NCI-H2171 treated with DMSO at 0.1 percent for 48 hours (cell line): ENCODE measurements at regions not wholly inside any gene's neighbourhood (a gene's known extent, or its start where the extent isn't known, plus 50 kb on each side); places are given as distances from the start of the nearest gene placed in this dataset.
A peak's percentile ranks its signal among the peaks of the same experiment; 100 is the strongest.

Experiments used
- DNase-seq: peaks from one replicate; lab custom pipeline; 2025; lab: John Stamatoyannopoulos, UW

DNA sequence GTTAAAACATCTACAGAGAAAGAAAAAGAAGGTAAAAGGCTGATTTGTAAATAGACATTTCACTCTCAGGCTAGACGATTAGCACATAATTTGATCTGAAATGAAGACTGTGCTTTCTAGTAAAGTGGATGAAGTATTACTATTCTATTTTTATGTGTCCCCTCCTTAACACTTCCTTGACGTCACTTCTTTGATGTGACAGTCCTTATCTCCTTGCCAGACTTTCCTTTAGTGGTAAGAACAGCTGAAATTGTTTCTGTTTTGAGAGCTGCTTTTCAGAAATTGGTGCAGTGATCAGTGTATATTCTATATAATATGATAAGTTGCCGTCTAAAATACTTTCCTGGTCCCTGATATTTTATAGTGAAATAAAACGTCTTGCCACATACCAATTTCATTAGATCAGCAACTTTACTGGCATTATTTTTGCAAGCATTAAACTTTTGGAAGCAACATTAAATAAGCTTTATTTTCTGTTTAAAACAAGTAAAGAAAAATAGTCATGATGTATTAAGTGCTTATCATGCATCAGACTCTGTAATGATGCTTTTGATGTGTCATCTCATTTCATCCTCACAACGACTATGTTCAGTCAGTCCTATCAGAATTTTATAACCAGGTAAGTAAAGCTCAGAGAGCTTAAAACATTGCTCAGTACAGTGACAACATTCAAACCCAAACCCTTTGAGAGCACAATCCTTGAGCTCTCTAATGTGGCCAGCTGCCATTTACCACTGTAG, 210.3 kb upstream of the PCDH9 start:
- DNase-seq, result no peak

DNA sequence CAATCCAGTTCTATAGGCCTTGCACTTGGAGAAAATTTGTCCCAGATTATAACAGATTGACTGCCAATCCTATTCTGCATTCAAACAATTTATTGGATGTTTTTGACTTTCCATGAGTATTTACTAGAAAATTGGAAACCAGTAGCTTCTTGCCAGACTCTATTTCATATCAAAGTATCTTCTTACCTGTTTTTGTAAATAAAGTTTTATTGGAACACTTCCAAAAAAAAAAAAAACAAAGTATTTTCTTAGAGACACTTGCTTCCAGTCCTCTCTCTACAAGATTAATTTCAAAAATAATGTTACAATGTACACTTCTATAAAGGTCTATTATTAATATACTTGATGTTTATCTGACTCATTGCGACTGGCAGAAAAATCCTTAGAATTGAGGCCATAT, 209.2 kb upstream of the PCDH9 start:
- no peak for DNase-seq

DNA sequence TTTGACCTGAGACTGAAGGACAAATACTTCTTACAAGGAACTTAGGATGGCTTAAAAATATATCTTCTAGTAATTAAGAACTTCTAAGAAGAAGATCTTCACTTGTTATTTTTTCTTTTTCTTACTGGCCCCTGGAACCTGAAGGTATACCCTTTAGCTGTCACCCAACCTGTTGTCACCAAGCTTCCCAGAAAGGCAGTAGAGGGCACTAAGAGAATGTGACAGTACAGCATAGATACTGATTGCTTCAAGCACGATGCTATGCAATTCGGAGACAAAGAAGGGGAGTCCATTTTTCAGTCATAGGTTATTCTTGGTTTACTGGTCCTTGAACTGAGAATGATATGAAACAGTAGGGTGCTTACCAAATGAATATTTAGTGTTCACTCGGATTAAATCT, 208.3 kb upstream of the PCDH9 start:
- no peak for DNase-seq

DNA sequence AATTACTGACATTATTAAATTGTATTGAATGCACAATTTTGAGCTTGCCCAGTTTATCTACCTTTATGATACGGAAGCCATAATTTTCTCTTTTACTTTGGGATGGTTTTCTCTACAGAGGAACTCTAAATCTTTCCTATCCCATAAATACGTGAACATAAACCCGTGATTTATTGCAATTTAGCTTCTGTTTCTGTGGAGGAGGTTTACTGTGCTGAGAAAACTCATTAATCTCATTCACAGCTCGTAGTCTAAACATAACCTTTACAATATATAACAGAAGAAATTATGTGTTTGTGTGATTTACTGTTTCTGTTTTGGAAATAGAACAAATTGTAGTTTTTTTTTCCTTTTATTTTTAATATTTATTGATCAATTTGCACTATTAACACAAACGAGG, 207.1 kb upstream of the PCDH9 start:
- DNase-seq, result no peak

DNA sequence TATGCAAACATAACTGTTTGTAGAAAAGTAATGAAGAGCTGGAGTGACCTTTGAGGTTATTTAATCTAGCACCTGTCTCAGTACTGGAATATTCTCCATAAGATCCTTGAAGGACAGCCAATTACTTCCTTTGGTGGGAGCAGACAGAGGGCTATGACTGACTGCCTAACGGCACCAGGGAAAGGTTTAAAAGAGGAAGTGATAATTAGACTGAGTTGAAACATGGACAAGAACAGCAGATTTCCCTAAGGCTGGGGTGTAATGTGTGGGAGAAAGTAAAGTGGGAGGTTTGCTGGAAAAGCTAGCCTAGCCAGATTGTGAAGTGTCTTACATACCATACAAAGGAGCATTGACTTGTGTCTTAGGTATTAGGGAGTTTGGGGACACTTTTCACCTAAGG, 191.3 kb upstream of the PCDH9 start:
- DNase-seq, result no peak

DNA sequence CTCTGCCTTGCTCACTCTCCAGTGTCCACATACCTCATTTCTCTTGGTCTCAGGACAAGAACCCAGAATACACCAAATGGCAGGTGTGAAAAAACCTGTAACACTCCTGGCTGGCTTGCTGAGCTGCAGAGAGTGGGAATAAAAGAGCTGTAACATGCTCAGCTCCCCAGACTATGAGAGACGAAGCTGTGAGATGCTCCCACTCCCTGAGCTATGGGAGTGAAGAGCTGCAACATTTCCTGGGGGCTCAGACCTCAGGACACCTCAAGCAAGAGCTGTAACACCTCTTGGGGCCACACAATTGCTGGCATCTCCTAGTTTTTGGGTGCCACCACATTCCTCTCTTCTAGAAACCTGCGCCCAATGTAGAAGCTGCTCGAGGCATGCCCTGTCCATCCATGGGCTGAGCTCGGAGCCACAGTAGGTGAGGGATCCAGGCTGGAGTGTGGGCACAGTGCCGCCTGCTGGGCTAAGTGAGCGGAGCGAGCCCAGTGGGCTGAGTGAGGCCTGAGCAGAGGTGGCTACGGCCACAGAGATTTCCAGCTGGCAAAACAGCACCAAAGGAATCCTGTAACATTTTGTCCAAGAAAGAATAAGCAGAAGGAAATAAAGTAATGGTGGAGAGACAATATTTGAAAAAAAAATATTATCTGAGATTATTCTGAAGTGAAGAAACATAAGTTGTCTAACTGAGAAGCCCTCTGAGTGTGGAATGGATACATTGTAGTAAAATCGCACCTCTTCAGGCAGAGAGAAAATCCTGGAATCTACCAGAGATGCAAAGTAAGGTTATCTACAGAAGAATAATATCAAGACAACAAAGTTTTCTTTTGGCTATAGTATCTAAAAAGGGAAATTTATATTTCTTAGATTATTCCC, 186.2 kb upstream of the PCDH9 start:
- DNase-seq, result no peak

DNA sequence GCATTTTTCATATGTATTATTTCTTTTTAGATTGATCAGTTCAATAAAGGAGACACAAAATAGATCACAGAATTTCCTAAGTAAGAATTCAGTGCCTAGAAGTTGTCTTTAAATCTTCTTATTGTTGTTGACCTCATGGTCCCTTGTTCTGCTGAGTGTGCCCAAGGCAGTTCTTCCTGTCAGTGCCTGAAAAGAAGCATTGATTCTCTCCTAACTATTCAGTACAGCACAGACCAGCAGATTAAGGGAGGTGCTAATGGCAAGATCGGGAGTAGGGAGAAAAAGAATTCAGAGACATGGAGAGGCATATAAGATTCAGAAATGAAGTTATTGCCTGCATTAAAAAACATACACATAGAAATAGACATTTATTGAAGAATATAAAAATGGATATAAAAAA, 180.5 kb upstream of the PCDH9 start:
- no peak for DNase-seq

DNA sequence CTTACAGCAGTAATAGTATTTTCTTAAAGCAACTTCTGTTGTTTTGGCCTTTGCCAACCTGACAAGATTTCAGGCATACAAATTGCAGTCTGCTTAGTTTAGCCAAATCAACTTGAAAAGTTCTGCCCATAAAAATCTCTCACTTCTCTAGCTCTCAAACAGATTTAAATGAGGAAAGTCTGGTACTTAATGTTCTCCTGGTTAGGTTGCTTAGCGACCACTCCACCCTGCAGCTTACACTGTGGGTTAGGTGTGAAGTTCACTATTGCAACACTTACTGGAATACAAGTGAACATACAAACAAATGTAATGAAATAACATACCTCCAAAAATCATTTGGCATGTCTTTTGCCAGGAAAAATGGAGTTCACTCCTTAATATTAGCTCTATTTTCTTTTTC, 178.7 kb upstream of the PCDH9 start:
- DNase-seq, result no peak

DNA sequence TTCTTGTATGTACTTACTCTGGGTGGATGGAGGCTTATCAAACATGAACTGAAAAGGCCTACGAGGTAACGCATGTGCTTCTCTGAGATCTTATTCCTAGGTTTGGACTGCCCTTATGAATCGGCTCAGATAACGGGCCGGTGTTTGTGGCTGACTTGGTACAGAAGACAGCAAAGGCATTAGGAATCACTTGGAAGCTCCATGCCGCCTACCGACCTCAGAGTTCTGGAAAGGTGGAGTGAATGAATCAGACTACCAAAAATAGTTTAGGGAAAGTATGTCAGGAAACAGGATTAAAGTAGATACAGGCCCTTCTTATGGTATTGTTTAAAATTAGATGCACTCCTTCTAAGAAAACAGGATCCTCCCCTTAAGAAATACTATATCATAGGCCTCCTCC, 172.4 kb upstream of the PCDH9 start:
- no peak for DNase-seq

DNA sequence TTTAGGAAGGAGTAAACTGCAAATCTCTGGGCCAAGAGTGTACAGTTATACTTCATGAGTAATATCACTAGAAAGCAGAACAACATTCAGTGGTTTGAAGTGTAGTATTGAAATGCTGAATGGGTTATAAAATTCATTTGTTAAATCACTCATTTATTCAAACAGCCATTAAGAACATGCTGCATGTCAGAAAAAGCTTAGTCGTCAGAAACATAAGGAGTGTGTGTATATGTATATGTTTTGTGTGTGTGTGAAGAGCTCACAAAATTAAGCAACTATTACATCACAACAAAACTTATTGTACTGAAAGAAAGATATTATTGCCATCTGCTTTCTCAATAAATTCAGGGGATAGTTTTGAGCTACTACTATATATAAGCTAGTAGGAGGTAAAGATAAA, 165.4 kb upstream of the PCDH9 start:
- DNase-seq, result no peak

DNA sequence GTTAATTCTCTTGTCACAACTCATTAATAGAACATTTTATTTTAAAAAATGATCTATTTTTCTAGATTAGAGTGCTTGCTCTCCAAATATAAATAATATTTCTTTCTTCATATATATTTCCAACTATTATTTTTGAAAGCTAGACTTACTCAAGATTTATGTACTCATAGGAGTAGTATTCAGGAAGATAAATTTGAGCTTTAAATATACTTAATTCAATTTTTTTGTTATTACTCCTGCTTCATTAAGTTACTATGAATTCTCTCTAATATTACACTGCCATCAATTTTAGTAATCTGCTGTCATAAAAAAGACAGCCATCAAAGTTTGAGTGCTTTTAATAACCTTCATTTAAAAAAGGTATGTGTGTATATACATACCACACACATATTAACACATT, 161.9 kb upstream of the PCDH9 start:
- DNase-seq, result no peak

DNA sequence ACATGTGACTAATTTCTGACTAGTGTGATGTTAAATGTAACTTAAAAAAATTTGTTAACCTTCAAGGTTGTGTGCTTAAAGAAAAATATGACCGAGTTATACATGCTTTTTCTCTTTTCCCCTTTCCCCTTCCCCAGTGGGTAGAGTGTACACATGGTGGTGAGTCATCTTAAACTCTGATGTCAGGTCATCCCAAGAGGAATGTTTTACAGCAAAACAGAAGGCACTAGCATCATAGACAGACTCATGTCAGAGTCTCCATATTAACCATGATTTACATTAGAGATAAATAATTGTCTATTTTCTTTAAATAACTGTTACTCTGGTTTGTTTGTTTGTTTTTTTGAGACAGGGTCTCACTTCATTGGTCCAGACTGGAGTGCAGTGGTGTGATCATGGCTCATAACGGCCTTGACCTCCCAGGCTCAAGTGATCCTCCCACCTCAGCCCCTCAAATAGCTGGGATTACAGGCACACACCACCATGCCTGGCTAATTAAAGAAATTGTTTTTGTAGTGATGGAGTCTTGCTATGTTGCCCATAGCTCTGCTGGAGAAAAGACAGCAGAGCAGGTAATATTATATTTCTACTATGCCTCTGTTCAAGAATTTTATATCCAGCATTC, 160.4 kb upstream of the PCDH9 start:
- DNase-seq, result no peak

DNA sequence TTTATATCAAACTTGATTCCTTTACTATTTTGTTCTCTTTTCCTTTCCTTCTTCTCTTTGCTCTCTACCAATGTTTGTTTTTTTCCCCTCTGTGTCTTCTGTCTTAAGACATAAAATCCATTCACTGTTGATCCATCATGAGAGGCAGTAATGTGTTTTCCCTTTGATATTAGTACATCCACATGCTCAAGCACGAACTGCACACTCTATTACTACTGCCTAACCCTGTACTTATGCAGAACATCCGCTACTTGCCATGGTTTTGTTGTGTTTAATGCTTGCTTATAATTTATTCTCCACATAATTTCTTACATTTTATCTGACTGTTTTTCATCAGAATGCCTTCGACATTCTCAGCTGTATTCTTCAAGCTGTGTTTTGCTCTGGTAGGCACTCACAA, 159.0 kb upstream of the PCDH9 start:
- no peak for DNase-seq

DNA sequence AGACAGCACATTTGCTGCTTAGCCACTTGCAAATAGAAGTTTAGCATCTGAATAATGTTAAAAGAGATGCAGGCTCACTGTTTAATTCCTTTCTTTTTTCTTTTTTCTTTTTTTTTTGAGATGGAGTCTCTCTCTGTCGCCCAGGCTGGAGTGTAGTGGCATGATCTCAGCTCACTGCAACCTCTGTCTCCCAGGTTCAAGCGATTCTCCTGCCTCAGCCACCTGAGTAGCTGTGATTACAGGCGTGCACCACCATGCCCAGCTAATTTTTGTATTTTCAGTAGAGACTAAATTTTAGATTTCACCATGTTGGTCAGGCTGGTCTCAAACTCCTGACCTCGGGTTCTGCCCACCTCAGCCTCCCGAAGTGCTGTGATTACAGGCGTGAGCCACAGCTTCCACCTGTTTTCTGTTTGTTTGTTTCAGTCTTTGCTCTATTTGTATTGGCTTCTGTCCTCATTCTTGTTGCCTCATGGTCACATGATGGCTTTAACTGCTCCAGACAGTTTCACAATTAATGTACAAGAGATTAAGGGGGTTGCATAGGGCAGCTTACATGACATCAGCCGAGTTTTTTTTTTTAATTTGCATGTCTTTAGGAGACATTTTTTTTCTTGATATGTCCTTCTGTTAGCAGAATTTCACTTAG, 153.1 kb upstream of the PCDH9 start:
- peak; percentile 44 for DNase-seq

DNA sequence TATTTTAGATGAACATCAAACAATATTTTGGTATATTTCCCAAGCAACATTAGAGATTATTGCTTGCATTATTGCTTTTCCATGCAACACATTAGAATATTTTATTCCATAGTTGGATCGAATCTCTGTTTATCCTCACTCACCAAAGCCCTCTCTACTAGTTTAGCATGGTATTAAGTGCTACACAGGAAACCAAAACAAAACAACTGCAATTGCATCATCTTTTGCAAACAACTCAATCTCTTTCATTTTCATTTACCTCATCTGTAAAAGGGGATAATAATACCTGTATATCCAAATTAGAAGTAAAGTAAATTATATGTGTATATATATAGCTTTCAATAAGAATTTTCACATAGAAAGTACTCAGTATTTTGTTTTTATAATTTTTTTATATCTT, 147.8 kb upstream of the PCDH9 start:
- DNase-seq, result no peak

DNA sequence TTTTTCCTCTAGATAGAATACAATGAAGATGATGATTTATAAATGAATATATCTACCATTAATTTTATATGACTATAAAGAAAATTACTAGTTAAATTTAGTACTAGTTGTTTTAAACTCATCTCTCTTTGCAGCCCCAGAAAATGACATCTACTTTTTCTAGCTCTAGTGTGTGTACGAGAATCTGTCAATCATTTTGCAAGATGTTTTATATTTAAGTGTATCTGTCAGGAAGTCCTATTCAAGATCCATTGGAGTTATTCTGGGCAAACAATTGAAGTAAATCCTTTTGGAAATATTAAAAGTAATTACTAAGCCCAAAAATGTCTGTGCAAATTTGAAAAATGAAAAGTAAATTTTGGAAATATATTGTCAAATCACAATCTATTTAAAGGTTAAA, 144.3 kb upstream of the PCDH9 start:
- no peak for DNase-seq

DNA sequence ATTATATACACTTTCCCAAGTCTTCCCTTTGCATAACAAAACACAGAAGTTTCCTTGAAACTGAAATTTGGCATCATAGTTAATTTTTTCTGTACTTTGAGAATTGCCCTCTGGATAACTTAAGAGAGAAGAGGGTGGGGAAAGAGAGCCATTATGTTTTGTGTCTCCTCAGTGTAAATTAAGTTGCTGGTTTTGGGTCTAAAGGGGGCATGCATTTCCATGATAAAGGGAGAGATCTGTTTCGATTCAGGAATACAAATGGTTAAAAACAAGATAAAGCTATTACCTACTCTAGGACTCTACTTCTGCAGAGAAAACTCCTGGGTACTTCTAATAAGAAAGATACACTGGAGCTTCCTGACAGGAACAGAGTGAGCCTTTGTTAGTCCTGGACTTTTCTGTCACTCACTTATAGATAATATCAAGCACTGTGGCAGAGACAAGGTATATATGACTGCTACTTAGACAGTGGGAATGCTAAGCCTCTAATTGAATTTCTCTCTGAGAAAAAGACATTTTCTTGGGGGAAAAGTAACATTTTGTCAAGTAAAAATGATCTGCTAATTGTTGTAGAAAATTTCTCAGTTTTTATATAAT, 142.8 kb upstream of the PCDH9 start:
- DNase-seq, result no peak

DNA sequence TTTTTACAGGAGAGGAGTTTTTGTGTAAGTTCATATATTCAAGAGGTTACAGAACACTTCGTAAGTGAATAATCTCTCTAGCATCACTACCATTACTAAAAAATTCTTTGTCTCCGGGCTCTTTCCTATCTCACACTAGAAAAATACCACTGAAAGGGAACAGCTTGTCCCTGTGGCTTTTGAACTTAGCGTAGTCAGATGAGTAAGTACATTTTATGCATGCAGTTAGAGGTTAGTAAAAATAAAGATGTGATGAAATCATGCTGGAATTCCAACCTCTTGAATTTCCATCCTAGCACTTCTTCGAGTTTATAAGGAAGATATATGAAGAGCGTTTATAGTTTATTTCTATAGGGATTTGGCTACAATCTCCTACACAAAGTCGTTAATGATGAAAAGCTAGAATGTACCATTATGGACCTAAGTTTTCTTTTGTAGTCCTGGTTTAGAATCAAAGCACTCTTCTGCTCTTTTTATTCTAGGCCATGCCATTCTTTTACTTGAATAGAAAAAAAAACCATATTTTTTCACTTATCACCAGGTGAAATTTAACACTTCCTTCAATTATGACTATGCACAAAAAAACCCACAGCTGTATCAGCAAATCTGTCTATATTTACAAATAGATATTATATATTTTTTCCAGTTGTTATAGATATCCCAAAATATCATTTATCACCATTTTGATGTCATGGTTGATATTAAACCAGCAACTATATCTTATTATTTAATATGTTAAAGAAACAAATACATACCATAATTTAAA, 139.9 kb upstream of the PCDH9 start:
- no peak for DNase-seq

DNA sequence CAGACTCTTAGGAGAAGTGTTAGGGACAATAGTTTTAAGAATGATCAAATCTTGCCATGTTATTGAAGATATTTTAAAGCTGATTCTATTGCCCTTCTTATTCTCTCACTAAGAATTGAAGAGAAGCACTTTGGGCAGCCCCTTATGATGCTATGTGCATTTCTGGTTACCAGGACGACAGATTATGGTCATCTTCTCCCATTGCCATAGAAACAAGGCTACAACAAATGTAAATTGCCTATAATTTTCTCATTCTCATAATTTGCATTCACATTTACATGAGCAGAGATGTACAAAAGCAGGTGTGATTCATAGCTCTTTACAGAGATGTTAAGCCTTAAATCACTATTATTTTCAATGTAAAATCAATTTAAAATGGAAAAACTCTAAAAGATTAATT, 137.3 kb upstream of the PCDH9 start:
- no peak for DNase-seq

DNA sequence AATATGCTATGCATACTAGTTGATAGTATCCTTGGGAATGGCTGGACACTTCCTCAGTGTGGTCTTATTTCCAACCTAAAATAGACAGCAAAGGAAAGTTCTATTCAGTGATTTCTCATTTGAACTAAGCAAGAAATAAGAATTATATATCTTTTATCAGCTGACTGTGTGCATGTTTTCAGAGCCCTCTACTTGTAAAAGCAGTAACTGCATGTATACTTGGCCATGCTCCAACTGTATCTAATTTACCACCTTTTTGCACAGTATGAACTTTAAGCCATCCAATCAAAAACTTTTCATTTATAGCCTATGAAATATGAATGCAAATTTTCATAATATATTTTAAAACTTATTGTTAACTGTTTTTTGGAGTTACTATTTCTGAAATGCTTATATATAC, 136.4 kb upstream of the PCDH9 start:
- peak; percentile 22 for DNase-seq

DNA sequence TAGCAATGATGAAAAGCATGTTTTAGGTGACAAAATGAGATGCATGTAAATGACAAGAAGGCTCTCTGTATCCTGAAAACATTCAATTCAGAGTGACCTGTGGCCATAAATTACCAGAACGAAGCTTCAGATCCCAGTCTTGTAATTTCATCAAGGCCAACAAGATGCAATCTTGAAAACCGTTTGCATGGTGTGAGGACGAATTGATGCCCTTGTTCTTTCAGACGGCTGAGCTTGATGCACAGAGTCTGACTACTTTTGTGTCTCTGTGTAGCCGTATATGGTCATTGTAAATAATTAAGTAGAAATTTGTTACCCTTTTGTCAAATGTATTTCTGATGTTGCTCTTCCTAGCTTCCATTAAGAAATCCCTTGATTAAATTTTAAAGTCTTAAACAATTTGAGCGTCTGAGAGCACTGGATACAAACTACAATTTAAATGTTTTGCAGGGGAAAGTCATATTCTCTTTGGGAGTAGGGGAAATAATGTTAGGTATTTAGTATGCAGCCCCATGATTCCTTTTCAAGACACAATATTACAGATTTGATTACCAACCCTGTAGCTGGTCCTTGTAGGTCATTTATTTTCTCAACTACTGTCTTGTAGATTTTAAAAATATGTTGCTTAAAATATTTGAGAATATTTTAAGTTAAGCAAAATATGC, 125.8 kb upstream of the PCDH9 start:
- DNase-seq, result no peak
